HFF-Myc (cell line): ENCODE measurements at regions not wholly inside any gene's neighbourhood (a gene's known extent, or its start where the extent isn't known, plus 50 kb on each side); places are given as distances from the start of the nearest gene placed in this dataset.

Experiments
- DNase-seq: peaks from one replicate; pipeline ENCODE4 v3.0.0-alpha.2; 2011; ENCODE audit warnings: low read depth; ENCODE audit errors: extremely low read depth
- H3K4me3 ChIP-seq: replicated peaks from 2 replicates; pipeline ENCODE4 v1.5.1; 2011; ENCODE audit warnings: low read depth, mild to moderate bottlenecking, control low read depth, low read length
- CTCF ChIP-seq: IDR thresholded peaks from 2 replicates; pipeline ENCODE4 v1.5.1; 2012; ENCODE audit warnings: mild to moderate bottlenecking, low read depth, low read length, control low read depth; ENCODE audit errors: missing control alignments

GRCh38 chr4:106481801-106482200 is 113.2 kb upstream of the GIMD1 start:
- TF ChIP-seq CTCF = no peak
- no peak overlapping the region for H3K4me3 ChIP-seq
- no peak for DNase-seq

GRCh38 chr4:106478152-106478551 is 109.6 kb upstream of the GIMD1 start:
- TF ChIP-seq CTCF = no peak
- no peak for DNase-seq
- H3K4me3 ChIP-seq = no peak overlapping the region

GRCh38 chr4:106476741-106477140 is 108.2 kb upstream of the GIMD1 start:
- H3K4me3 ChIP-seq = no peak overlapping the region

GRCh38 chr4:106473515-106473914 is 104.9 kb upstream of the GIMD1 start:
- no peak for DNase-seq
- no peak overlapping the region for H3K4me3 ChIP-seq
- no peak for TF ChIP-seq CTCF

More at GRCh38 chr4:106476741-106477140, 108.2 kb upstream of the GIMD1 start:
- DNase-seq = no peak
- TF ChIP-seq CTCF = no peak

- TF ChIP-seq CTCF = no peak
- H3K4me3 ChIP-seq = no peak overlapping the region
- DNase-seq = no peak
These were observed 102.6 kb upstream of the GIMD1 start for GRCh38 chr4:106471151-106471550.

GRCh38 chr4:106463622-106464021 is 95.0 kb upstream of the GIMD1 start:
- no peak for TF ChIP-seq CTCF

GRCh38 chr4:106454581-106454980 is 86.0 kb upstream of the GIMD1 start:
- DNase-seq = no peak
- TF ChIP-seq CTCF = no peak
- no peak overlapping the region for H3K4me3 ChIP-seq

More at GRCh38 chr4:106463622-106464021, 95.0 kb upstream of the GIMD1 start:
- H3K4me3 ChIP-seq = no peak overlapping the region
- no peak for DNase-seq
